ENCODE measurements at regions not wholly inside any gene's neighbourhood (a gene's known extent, or its start where the extent isn't known, plus 50 kb on each side); places are given as distances from the start of the nearest gene placed in this dataset.
"Not testable (repeated sequence)": the region's sequence is repeated elsewhere in the genome, so short reads cannot be mapped to it uniquely, and the experiment has no call there.

DNA sequence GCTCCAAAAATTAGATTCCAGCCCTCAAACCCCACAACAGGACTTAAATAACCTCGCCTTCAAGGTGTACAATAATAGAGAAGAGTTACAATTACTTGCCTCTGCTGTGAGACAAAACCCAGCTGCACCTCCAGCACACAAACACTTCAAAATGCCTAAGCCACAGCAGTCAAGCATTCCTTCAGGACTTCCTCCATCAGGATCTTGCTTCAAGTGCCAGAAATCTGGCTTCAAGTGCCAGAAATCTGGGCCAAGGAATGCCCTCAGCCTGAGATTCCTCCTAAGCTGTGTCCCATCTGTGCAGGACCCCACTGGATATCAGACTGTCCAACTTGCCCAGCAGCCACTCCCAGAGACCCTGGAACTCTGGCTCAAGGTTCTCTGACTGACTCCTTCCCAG is 1088.3 kb downstream of the SORCS3 start:
- DNase-seq (ENCODE audit: low read depth, low spot score): no peak

DNA sequence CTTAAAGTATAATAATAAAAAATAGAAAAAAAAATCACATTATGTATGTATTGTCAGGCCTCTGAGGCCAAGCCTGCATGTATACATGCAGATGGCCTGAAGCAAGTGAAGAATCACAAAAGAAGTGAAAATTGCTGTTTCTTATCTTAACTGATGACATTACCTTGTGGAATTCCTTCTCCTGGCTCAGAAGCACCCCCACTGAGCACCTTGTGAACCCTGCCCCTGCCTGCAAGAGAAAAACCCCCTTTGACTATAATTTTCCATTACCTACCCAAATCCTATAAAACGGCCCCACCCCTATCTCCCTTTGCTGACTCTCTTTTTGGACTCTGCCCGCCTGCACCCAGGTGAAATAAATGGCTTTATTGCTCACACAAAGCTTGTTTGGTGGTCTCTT is 1086.5 kb downstream of the SORCS3 start:
- DNase-seq (ENCODE audit: low read depth, low spot score): not testable (repeated sequence)

DNA sequence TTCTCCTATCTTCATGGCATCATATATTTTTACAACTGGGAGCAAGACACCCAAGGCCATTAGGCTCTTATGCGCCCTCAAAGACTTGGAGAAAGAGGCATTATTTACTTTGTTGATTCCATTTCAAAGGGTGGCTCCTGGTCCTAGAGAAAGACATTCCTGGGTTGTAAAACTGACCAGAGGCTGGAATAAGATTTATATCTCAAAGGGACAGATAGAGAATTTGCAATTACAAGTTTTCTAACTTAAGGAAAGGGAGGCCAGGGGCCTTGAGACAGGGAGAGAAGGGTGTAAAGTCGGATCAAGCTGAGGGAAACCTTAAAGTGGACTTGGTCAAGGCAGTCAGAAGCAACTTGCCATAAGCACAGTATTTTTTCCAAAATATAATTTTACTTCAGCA is 1086.0 kb downstream of the SORCS3 start:
- DNase-seq (ENCODE audit: low read depth, low spot score): no peak

DNA sequence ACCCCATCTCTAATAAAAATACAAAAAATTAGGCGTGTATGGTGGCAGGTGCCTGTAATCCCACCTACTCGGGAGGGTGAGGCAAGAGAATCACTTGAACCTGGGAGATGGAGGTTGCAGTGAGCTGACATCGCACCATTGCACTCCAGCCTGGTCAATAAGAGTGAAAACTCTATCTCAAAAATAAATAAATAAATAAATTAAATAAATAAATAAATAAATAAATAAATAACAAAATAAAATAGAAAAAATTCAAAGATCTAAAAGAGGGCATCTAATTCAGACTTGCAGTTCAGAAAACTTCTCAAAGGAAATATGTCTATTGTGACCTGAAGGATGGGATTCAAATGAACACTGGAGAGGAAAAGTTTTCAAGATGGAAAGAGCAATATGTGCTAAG is 1085.1 kb downstream of the SORCS3 start:
- DNase-seq (ENCODE audit: low read depth, low spot score): no peak

DNA sequence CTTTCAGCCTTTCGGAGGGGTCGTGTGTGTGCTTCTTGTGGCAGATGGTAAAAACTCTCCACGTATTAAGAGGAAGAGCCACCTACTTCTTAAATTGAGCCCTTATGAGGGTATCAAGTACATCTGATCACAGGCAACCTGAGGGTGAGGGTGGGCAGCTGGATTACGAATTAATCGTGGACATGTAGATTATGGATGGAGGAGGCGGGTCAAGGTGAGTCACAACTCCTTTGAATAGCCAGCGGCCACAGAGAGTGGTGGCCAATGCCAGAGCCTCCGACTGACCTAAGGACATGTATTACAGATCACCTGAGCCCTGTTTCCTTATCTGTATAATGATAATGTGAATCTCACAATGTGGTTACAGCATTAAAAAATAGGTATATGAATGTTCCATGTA is 1083.9 kb downstream of the SORCS3 start:
- no peak for DNase-seq (ENCODE audit: low read depth, low spot score)

DNA sequence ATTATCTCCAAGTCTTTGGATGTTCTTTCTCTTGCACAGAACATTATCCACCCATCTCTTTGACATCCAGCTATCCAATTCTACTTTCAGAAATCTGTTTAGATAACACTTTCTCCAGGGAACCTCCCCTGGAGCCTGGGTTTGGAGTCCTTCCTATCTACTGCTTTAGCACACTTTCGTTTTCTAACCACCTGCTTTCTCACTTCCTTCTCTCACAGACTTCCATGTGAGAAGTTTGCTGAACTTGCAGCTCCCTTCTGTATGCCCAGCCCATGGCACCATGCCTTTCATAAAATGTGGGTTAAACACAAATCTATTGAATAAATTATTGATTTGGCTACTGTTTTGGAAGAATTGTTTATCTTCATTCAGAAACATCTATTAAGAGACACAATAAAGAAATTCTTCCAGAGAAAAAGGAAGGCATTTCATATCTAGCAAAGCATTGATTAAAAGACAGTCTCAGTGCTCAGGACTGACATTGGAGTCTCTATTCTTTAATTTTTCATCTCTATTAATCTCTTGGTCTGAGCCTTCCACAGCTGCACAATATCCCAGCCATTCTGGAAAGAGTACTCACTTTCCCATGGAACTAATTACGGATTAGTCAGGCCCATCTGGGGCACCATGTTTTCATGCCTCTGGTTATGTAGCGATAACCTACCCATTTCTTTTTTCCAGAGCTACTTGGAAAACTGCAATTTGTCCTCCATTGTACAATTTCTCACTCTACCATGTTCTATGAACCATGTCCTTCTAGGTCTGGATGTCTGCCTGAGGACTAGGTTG is 1077.3 kb downstream of the SORCS3 start:
- DNase-seq (ENCODE audit: low read depth, low spot score): no peak

DNA sequence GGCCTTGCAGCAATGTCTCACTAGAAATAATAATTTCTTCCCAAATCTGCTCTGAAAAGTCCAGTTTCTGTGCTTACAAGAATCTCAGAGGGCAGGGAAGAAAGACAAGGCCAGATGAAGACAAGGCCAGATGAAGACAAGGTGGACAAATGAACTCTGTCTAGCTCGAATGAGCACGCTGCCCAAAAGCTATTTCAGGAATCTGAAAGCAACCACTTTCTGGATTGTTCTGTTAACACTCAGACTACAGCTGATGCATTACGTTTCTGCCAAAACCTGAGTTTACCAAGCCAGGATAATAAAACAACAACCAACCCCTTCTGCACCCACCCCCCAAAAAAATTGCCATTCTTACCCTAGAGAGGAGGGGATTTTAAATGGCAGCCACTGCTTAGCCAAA is 1073.6 kb downstream of the SORCS3 start:
- no peak for DNase-seq (ENCODE audit: low read depth, low spot score)

DNA sequence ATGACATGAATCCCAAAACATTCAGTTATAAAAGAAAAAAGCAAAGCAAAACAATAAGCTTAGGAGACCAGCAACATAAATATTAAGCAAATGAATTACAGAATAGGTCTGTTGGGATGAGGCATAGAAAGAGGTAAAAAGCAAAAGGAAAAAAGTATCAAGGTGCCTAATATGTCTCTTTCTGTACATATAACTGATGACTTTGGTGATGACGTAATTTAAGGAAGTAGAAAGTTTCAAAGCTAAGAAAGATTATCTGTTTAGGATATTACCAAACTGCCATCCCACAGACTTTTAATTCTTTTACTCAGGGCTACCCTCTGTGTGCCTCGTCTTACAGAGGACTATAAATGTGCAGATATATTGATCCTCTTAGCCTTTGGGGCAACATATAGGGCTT is 1066.5 kb downstream of the SORCS3 start:
- no peak for DNase-seq (ENCODE audit: low read depth, low spot score)

DNA sequence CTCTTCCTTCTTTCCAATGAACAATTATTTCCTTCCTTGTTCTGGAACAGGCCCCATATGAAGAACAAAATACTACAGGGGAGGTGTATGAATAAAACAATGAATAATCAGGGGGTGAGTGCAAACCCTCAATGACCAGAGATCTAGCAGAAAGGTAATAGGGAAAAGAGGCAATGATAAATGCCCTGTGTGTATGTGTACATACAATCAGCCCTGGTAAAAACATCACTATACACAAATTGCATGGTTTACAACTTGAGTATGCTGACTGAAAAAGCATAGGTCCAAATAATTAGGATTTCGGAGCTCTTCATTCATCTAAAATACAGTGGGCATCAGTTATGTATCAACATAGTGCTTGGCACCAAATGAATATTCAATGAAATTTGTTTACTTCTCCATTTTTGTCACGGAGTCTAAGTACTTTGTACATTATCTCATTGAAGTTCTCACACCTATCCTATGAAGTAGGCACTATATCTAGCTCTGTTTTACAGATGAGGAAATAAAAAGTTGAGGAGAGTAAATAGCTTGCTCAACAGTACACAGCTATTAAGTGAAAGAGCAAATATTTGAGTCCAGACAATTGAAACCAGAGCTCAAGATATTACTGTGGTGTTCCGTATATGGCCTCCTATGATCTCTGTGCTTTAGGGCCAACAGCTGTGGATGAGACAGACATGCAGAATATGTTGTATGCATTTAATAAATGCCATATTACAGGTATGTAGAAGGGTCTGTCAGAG is 1065.4 kb downstream of the SORCS3 start:
- no peak for DNase-seq (ENCODE audit: low read depth, low spot score)

DNA sequence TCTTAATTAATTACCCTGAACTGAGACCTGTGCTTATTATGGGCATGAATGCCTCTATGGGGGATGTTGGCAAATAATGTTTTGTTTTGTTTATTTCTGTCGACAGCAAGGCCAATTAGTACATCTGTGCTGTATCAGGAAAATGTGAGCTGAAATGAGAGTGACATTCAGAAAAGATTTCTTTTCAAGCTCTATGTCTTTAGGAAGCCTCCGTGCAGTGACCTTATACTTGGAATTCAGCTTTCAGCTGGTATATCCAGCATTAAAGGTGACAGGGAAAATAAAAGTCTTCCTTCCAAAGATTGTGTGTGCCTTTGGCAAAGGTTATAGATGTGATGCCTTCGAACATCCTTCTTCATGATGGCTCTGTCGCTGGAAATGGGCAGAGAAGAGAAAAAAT is 1061.1 kb downstream of the SORCS3 start:
- no peak for DNase-seq (ENCODE audit: low read depth, low spot score)

DNA sequence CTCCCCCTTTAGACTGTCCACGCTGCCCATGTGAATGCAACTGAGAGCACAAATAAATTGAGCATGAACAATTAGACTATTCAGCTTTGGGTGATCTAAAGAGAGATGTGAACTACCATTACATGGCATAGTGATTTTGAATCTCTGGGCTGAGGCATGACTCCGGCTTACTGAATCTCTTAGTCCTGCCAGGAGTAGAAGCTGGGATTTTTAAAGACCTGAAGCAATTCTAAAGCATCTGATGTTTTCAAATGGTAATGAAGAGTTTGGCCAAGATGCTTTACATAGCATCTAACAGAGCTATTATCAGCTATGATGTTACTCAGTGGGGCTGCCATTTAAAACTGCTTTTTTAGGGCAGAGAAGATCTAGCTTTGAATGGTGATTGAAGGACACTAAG is 1059.1 kb downstream of the SORCS3 start:
- no peak for DNase-seq (ENCODE audit: low read depth, low spot score)

DNA sequence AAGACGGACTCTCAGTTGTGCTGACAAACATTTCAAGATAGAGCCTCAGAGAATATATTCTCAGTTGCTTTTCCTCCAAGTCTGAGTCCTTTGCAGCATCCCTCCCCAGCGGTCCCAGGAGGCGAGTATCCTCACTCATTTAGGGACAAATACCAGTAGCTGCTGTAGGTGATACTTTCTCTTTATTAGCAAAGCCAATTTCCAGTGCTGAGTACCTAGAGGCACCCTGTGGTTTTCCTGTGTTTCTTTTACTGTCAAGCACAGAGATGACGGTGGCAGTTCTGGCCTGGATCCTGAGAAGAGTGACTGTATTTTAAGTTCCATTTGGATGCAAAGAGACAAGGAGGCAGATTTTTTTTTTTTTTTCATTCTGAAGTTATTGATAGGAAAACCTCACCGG is 1058.4 kb downstream of the SORCS3 start:
- no peak for DNase-seq (ENCODE audit: low read depth, low spot score)

DNA sequence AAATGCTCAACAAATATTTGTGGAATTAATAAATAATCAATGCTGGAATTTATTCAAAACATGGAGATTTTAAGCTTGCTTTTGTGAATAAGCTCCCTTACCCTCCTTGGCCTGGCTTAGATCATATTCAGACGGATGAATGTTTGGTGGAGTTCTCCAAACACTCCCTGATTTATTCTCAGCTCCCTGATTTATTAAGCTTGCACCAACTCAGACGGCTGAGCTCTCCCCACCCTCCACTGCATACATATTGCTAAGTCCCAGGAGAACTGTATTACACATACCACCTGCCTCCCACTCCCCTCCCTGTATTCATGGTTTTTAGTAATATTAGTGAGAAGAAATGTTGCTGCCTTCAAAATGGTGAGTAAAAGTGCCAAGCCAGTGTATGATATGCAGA is 1057.5 kb downstream of the SORCS3 start:
- no peak for DNase-seq (ENCODE audit: low read depth, low spot score)

DNA sequence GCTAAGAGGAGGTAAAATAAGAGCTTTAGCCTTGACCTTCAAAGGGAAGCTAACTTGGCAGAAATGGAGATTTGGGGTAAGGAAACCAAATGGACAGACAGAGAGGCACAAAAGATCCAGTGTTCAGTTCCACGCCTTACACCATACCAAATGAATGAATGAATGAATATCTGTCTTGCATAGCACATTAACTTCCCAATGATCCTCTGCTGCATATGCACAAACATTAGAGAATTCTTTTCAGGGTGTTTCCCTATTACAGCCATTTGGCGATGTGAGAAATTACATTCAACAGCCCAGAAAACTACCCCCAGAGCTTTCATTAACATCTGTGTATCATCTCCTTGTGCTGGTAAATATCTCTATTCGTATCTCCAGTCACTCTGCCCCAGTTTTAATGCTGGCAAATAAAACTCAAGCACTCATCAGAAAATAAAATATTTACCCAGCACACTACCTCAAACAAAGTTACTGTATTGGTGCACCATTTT is 1056.2 kb downstream of the SORCS3 start:
- DNase-seq (ENCODE audit: low read depth, low spot score): no peak

DNA sequence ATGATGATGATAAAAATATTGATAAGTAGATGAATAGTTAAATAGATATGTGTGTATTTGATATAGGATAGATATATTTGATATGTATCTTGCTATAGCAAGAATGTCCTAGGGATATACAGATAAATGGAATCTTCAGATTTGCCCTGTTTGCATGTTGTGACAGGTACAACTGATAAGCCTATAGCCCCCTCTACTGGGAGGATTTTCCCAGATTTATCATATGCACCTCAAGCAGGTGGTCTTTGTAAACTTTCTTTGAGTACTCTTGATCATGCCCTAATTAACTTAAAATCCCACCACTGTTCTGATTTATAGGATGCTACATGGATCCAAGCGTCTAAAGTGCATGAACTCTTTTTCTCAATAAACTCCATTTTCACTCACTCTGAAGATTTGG is 1050.7 kb downstream of the SORCS3 start:
- DNase-seq (ENCODE audit: low read depth, low spot score): no peak

DNA sequence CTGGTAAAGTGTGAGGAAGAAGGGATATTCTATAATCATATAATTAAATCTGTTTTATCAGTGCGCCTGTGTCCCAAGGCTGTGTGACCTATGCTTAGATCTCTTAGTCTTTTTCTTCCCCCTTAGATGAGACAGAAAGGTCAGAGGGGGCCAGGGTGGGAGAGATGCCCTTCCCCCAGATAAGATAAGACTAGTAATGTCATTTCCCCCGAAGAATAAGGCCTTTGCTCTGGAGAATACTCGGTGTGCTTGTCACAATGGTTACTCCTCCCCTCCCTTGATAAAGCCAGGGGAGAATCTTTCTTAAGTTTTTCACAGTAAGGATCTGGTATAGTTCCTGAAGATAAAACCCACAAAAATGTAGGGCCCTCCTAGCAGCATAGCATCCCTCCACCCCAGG is 1041.8 kb downstream of the SORCS3 start:
- no peak for DNase-seq (ENCODE audit: low read depth, low spot score)

DNA sequence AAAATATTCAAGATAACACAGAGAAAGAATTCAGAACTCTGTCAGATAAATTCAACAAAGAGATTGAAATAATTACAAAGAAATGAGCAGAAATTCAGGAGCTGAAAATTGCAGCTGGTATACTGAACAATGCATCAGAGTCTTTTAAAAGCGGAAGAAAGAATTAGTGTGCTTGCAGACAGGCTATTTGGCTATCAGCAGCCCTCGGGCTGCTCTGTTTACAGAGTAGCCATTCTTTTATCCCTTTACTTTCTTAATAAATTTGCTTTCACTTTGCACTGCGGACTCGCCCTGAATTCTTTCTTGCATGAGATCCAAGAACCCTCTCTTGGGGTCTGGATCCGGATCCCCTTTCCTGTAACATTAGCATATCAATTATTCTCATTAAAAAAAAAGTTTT is 1040.0 kb downstream of the SORCS3 start:
- no peak for DNase-seq (ENCODE audit: low read depth, low spot score)

DNA sequence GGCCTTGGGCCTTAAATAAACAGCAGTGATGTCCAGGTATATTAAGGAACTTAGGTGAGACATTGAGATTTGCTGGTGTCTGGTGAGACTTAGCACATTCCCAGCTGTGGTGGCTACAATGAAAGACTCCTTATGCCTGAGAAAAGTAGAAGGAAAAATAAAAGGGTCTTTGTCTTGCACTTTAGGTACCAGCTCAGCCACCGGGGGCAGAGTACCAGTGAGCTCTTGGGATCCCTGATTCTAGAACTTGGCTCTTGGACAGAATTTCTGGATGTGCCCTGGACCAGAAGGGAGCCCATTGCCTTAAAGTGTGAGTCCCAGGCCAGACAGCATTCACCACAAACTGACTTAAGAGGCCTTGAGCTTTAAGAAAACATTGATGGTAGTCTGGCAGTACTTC is 1038.7 kb downstream of the SORCS3 start:
- no peak for DNase-seq (ENCODE audit: low read depth, low spot score)

DNA sequence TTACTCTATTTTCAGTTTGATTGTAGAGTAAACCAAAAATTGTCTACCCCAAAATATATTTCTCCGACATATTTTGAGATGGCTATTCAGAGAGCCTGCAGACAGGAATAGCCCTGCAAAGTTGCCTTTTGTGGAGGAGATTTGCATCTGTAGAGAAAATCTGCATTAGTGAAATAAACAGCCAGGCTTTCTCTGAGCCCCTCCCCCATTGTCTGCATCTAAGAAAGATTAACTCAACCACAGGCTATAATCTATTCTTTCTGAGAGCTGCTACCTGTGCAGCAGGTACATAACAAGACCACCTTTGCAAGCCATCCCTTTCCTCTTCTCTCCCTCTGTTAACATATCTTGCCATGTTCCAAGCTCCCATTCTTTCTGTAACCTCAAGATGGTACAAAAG is 1034.2 kb downstream of the SORCS3 start:
- DNase-seq (ENCODE audit: low read depth, low spot score): no peak

DNA sequence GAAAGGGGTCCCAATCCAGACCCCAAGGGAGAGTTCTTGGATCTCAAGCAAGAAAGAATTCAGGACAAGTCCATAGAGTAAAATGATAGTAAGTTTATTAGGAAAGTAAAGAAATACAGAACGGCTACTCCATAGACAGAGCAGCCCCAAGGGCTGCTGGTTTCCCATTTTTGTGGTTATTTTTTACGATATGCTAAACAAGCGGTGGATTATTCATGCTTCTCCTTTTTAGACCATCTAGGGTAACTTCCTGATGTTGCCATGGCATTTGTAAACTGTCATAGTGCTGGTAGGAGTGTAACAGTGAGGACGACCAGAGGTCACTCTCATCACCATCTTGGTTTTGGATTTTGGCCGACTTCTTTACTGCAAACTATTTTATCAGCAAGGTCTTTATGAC is 1033.4 kb downstream of the SORCS3 start:
- DNase-seq (ENCODE audit: low read depth, low spot score): no peak

DNA sequence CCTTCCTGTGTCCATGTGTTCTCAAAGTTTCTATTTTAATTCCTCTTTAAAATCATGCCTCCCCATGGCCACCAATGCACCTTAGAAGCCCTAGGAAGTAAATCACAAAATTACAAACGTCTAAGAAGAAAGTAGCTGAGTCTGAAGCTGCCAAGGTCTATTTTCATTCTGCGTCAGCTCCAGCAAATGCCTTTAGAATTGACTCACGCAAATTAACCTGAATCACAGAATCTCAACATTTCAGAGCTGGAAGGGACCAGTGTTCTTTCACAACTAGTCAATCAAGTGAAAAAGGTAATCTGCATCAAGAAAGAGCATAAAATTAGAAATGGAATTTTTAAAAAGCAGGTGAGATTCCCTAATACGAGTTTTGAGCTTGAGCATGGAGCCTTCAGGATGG is 1017.6 kb downstream of the SORCS3 start:
- no peak for DNase-seq (ENCODE audit: low read depth, low spot score)

DNA sequence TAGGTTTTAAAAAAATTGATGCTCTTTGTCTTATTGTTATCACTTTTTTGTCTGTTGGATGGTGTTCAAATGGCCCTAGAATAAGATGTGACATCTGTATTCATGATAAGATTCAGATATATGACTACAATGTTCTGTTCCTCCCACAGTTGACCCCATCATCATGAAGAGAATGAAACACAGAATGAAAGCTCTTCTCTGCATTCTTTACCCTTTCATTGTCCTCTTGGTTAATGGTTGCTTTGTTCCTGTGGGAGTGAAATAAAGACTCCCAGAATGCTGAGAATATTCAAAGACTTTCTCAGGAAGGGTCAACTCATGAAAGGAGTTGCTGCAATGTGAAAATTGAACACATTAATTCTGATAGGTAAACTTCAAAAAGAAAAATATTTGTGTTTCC is 1015.8 kb downstream of the SORCS3 start:
- DNase-seq (ENCODE audit: low read depth, low spot score): no peak

DNA sequence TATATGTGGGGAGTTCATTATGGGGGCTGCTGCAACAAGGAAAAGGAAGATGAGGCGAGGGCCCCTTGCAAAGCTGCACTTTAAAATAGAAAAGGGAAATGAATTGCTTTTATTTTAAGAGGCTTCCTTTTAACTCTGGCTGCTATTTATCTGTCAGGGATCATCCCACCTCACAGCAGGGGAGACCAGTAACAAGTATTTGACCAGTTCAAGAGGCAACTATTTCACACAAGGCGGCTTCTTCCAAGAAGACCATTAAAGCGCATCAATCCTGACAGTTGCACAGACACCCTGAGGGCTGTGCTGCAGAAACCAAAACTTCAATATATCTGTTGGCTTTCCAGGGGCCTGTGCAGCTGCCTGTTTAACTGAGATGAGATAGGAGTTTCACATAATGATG is 1009.2 kb downstream of the SORCS3 start:
- no peak for DNase-seq (ENCODE audit: low read depth, low spot score)

All from iPS DF 19.7 (cell line).